Natural killer cell (primary cell): ENCODE measurements at regions not wholly inside any gene's neighbourhood (a gene's known extent, or its start where the extent isn't known, plus 50 kb on each side); places are given as distances from the start of the nearest gene placed in this dataset.

Source experiments
- ATAC-seq, 3 donors: fragments of 150-1000 bp in 2 of 3; fragments of 200-7000 bp in 1 of 3; cut with Tn5 transposase; 1 replicate in 1 of 3; 2 replicates in 2 of 3; pipeline ENCODE4 v1.10.0; 2021; ENCODE audit warnings: mild to moderate bottlenecking in 2 of 3, moderate library complexity in 2 of 3
- DNase-seq, 2 donors: peaks; one replicate each; pipeline versions ENCODE4 v3.0.0 to v3.0.0-alpha.2; 2013 to 2021; ENCODE audit warnings: mixed read lengths in 1 of 2
- H3K27ac ChIP-seq: one replicate; pipeline ENCODE4 v1.5.1; 2013; ENCODE audit warnings: mild to moderate bottlenecking, low read length
- H3K27me3 ChIP-seq: one replicate; pipeline ENCODE4 v1.6.1; 2013; ENCODE audit warnings: low read length; ENCODE audit not compliant: control insufficient read depth, insufficient read depth
- H3K36me3 ChIP-seq: one replicate; pipeline ENCODE4 v1.6.1; 2013; ENCODE audit warnings: low read length; ENCODE audit not compliant: control insufficient read depth, insufficient read depth
- H3K4me1 ChIP-seq: one replicate; pipeline ENCODE4 v1.6.1; 2013; ENCODE audit warnings: low read length; ENCODE audit not compliant: control insufficient read depth, insufficient read depth
- H3K4me3 ChIP-seq: one replicate; pipeline ENCODE4 v1.5.1; 2013; ENCODE audit warnings: low read length
- H3K9me3 ChIP-seq: one replicate; pipeline ENCODE4 v1.6.1; 2013; ENCODE audit warnings: low read length; ENCODE audit not compliant: control insufficient read depth, insufficient read depth
- H3K27ac Mint-ChIP-seq, 2 donors: one replicate each; pipeline ENCODE4 v1.8.0; 2022; ENCODE audit warnings: mild to moderate bottlenecking in 2 of 2, mixed read lengths in 2 of 2, moderate library complexity in 1 of 2
- H3K27me3 Mint-ChIP-seq, 2 donors: one replicate each; pipeline ENCODE4 v1.8.0; 2022; ENCODE audit warnings: low read depth in 2 of 2, mixed read lengths in 2 of 2
- H3K36me3 Mint-ChIP-seq: one replicate; pipeline ENCODE4 v1.8.0; 2022; ENCODE audit warnings: mixed read lengths
- H3K4me1 Mint-ChIP-seq, 2 donors: one replicate each; pipeline ENCODE4 v1.8.0; 2022; ENCODE audit warnings: mixed read lengths in 2 of 2
- H3K4me3 Mint-ChIP-seq: one replicate; pipeline ENCODE4 v1.8.0; 2022; ENCODE audit warnings: mild to moderate bottlenecking, moderate library complexity, mixed read lengths
- H3K9me3 Mint-ChIP-seq, 2 donors: one replicate each; pipeline ENCODE4 v1.8.0; 2022; ENCODE audit warnings: mixed read lengths in 2 of 2
- WGBS: methylation state at CpG from one replicate; pipeline ENCODE4 v1.1.7; 2013; ENCODE audit warnings: missing lambda C conversion rate; ENCODE audit not compliant: insufficient coverage; 5-methylcytosine and 5-hydroxymethylcytosine counted together
- intact Hi-C: fragments of 100-400 bp; cut with micrococcal nuclease; formaldehyde crosslinking; loops from one replicate; pipeline ENCODE4 v1.14.2; 2022
- TF ChIP-seq, protein P1 (sequence below): fragments of 200-600 bp; IDR thresholded peaks from one replicate; pipeline ENCODE4 v1.8.0; 2022; ENCODE audit warnings: antibody characterized with exemption

DNA sequence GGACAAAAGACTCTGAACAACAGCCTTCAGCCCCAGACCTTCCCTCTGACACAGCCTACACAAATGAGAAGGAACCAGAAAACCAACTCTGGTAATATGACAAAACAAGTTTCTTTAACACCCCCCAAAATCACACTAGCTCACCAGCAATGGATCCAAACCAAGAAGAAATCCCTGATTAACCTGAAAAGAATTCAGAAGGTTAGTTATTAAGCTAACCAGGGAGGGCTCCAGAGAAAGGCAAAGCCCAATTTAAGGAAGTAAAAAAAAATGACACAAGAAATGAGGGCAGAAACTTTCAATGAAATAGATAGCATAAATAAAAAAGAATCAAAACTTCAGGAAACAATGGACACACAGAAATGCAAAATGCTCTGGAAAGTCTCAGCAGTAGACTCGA, 224.0 kb downstream of the TRIML1 start:
- no peak for ATAC-seq

DNA sequence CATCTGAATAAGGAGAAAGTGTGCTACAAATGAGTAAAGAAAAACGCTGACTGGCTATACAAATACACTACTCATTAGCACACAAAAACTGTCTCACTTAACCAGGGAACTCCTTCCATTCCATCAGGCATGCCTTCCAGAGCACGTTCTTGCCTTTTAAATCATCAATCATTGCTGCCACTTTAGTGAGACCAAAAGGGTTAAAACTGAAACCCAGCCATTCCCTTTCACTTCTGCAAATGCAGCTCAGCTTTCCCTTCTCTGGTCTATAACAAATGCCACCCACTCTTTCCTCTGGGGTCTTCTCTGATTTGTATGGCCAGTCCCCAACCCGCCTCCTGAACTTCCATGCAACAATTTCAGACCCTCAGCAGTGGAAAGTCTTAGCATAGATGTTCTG, 231.5 kb downstream of the TRIML1 start:
- Mint-ChIP-seq H3K27me3 (no peaks in the 10 kb centered on the region), H3K9me3 (peaks cover 19 to 30% of the 10 kb centered on the region in 2 donors), H3K36me3 (no peaks in the 10 kb centered on the region), H3K27ac (no peak overlapping the region), H3K4me3 (no peak overlapping the region), H3K4me1 (no peaks in the 10 kb centered on the region)
- Histone ChIP-seq H3K36me3 (no peaks in the 10 kb centered on the region), H3K27ac (no peak overlapping the region), H3K9me3 (no peaks in the 10 kb centered on the region), H3K27me3 (no peaks in the 10 kb centered on the region), H3K4me3 (no peak overlapping the region), H3K4me1 (no peaks in the 10 kb centered on the region)
- ATAC-seq (no peak), DNase-seq (no peak)
- intact Hi-C loops = no loop called here
- TF ChIP-seq, protein P1, sequence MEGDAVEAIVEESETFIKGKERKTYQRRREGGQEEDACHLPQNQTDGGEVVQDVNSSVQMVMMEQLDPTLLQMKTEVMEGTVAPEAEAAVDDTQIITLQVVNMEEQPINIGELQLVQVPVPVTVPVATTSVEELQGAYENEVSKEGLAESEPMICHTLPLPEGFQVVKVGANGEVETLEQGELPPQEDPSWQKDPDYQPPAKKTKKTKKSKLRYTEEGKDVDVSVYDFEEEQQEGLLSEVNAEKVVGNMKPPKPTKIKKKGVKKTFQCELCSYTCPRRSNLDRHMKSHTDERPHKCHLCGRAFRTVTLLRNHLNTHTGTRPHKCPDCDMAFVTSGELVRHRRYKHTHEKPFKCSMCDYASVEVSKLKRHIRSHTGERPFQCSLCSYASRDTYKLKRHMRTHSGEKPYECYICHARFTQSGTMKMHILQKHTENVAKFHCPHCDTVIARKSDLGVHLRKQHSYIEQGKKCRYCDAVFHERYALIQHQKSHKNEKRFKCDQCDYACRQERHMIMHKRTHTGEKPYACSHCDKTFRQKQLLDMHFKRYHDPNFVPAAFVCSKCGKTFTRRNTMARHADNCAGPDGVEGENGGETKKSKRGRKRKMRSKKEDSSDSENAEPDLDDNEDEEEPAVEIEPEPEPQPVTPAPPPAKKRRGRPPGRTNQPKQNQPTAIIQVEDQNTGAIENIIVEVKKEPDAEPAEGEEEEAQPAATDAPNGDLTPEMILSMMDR = no peak
- 41% methylated on average over 3 of the region's 3 CpGs for WGBS

More for the DNA sequence above, 224.0 kb downstream of the TRIML1 start:
- TF ChIP-seq, protein P1 = no peak
- H3K27me3 Mint-ChIP-seq = no peaks in the 10 kb centered on the region
- Histone ChIP-seq H3K27ac (no peak overlapping the region), H3K9me3 (peaks cover 10% of the 10 kb centered on the region), H3K4me1 (no peaks in the 10 kb centered on the region), H3K27me3 (no peaks in the 10 kb centered on the region), H3K36me3 (no peaks in the 10 kb centered on the region), H3K4me3 (no peak overlapping the region)
- WGBS = 83% methylated on average over 1 of the region's 1 CpG
- no peaks in the 10 kb centered on the region for H3K36me3 Mint-ChIP-seq
- H3K4me3 Mint-ChIP-seq = no peak overlapping the region
- DNase-seq = no peak
- H3K4me1 Mint-ChIP-seq = no peaks in the 10 kb centered on the region
- H3K27ac Mint-ChIP-seq = no peak overlapping the region
- intact Hi-C loops = no loop called here
- H3K9me3 Mint-ChIP-seq = peaks cover 21 to 37% of the 10 kb centered on the region in 2 donors

DNA sequence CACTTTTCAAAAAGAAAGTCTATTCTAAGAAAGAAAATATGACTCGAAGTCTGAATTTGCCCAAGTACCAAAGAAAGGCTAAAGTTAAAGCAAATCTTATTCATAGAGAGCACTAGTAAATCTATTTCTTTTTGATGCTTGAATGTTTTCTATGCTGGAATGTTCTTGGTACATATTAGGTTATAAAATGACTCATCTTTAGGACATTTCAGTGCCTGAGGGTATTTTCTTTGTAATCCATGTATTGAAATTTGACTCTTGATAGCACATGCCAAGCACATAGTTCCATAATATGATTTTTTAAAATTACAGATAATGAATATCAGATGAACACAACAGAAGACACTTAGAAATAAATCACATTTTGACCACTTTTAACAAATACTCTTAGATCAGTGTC, 232.8 kb downstream of the TRIML1 start:
- Mint-ChIP-seq H3K27me3 (no peaks in the 10 kb centered on the region), H3K27ac (no peak overlapping the region), H3K9me3 (peaks cover 21 to 31% of the 10 kb centered on the region in 2 donors), H3K4me3 (no peak overlapping the region), H3K4me1 (no peaks in the 10 kb centered on the region), H3K36me3 (no peaks in the 10 kb centered on the region)
- WGBS = no CpG with 5 or more reads among the region's 1 CpG
- H3K4me1 ChIP-seq = no peaks in the 10 kb centered on the region
- TF ChIP-seq, protein P1 = no peak
- H3K4me3 ChIP-seq = no peak overlapping the region
- intact Hi-C loops = no loop called here
- H3K36me3 ChIP-seq = no peaks in the 10 kb centered on the region
- H3K27me3 ChIP-seq = no peaks in the 10 kb centered on the region
- peaks cover 8% of the 10 kb centered on the region for H3K9me3 ChIP-seq
- H3K27ac ChIP-seq = no peak overlapping the region
- ATAC-seq = no peak
- DNase-seq = no peak

DNA sequence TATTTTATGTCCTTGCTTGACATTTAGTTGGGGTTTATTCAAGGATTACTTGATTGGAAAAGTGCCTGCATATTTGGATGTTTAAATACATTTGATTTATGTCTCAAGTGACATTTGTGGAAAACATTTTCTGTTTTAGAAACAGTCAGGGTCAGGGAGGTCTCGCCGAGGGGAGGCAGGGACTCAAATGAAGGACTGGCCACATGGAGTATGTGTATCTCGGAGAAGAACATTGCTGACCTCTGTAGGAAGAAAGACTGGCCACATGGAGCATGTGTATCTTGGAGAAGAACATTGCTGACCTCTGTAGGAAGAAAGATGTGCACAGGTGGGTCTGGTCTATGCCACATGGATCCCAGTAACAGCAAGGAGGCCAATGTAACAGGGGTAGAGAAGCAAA, 233.6 kb downstream of the TRIML1 start:
- H3K27me3 ChIP-seq = no peaks in the 10 kb centered on the region
- intact Hi-C loops = no loop called here
- ATAC-seq (no peak), DNase-seq (no peak)
- H3K36me3 ChIP-seq = no peaks in the 10 kb centered on the region
- Mint-ChIP-seq H3K27ac (no peak overlapping the region), H3K9me3 (peaks cover 18 to 26% of the 10 kb centered on the region in 2 donors), H3K27me3 (no peaks in the 10 kb centered on the region), H3K4me1 (no peaks in the 10 kb centered on the region), H3K36me3 (no peaks in the 10 kb centered on the region), H3K4me3 (no peak overlapping the region)
- H3K4me1 ChIP-seq = no peaks in the 10 kb centered on the region
- H3K4me3 ChIP-seq = no peak overlapping the region
- no peak overlapping the region for H3K27ac ChIP-seq
- peaks cover 9% of the 10 kb centered on the region for H3K9me3 ChIP-seq
- TF ChIP-seq, protein P1 = no peak
- 81% methylated on average over 3 of the region's 3 CpGs for WGBS
